ENCODE measurements at regions not wholly inside any gene's neighbourhood (a gene's known extent, or its start where the extent isn't known, plus 50 kb on each side); places are given as distances from the start of the nearest gene placed in this dataset.

DNA sequence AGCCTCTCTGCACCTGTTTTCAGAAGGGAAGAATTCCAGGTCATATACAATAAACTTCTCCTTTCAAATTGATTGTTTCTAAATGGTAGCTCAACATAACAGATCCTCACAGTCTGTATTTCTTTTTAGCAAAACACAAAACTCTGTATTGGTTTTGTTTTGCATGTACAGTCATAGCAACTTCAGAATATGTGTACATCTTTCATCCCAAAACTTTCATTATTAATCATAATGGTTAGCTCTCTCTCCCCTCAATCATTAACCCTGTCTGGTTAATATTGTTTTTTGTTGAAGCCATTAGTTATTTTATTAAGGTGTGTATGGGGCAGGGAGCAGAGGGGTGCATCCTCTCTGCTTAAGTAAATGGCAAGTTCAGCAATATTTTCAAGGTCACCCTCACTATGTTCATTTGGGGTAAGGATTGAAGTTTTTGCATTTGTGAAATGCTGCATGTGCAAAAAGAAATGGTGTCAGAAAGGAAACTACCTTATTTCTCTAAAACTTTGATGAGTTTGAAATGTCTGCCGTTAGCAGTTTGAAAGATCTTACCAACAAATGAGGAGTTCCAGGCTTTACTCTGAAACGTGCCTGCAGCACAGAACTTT, 136.8 kb upstream of the BTBD3 start:
- no peaks in the 10 kb centered on the region for H3K36me3 ChIP-seq (ENCODE audit: control insufficient read depth, insufficient read depth, low read length)
- H3K4me3 ChIP-seq (replicated peaks; ENCODE audit: low read depth, low read length) = no peak overlapping the region
- no peak for DNase-seq (ENCODE audit: extremely low read depth, insufficient read length)
- TF ChIP-seq, protein P1, sequence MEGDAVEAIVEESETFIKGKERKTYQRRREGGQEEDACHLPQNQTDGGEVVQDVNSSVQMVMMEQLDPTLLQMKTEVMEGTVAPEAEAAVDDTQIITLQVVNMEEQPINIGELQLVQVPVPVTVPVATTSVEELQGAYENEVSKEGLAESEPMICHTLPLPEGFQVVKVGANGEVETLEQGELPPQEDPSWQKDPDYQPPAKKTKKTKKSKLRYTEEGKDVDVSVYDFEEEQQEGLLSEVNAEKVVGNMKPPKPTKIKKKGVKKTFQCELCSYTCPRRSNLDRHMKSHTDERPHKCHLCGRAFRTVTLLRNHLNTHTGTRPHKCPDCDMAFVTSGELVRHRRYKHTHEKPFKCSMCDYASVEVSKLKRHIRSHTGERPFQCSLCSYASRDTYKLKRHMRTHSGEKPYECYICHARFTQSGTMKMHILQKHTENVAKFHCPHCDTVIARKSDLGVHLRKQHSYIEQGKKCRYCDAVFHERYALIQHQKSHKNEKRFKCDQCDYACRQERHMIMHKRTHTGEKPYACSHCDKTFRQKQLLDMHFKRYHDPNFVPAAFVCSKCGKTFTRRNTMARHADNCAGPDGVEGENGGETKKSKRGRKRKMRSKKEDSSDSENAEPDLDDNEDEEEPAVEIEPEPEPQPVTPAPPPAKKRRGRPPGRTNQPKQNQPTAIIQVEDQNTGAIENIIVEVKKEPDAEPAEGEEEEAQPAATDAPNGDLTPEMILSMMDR (IDR thresholded peaks at IDR 0.05; ENCODE audit: insufficient read depth, low read length, poor library complexity, severe bottlenecking) = no peak
- H3K27me3 ChIP-seq (replicated peaks; ENCODE audit: control insufficient read depth, insufficient read depth, low read length) = no peaks in the 10 kb centered on the region

DNA sequence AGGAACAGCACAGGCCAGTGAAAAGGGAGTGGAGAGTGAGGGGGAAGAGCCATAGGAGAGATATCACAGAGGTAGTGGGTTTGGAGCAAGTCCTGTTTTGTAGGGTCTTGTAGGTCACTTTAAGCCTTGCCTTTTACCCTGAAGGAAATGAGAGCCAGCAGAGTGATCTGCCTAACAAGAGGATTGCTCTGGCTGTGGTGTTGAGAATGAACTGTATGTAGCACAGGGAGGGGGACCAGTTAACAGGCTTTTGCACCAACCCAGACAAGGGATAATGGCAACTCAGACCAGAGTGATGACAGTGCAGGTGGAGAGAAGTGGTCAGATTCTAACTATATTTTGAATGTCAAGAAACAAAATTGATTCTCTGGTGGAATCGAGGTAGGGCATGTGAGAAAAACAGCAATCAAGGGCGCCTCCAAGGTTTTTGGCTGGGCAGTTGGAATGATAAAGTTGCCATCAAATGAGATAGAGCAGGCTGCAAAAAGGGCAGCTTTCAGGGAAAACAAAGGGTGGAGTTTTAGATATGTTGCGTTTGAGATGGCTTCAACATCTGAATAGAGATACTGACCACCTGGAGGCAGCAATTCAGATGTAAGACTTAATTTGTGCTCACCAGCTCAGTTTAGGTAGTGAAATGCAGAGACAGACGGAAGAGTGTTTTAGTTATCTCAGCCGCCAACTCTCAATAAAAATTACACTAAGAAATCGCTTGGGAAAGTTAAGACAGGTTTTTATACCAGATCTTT, 134.4 kb upstream of the BTBD3 start:
- no peak overlapping the region for H3K4me3 ChIP-seq (replicated peaks; ENCODE audit: low read depth, low read length)
- no peak for DNase-seq (ENCODE audit: extremely low read depth, insufficient read length)
- no peaks in the 10 kb centered on the region for H3K36me3 ChIP-seq (ENCODE audit: control insufficient read depth, insufficient read depth, low read length)
- TF ChIP-seq, protein P1 (IDR thresholded peaks at IDR 0.05; ENCODE audit: insufficient read depth, low read length, poor library complexity, severe bottlenecking) = no peak
- no peaks in the 10 kb centered on the region for H3K27me3 ChIP-seq (replicated peaks; ENCODE audit: control insufficient read depth, insufficient read depth, low read length)

DNA sequence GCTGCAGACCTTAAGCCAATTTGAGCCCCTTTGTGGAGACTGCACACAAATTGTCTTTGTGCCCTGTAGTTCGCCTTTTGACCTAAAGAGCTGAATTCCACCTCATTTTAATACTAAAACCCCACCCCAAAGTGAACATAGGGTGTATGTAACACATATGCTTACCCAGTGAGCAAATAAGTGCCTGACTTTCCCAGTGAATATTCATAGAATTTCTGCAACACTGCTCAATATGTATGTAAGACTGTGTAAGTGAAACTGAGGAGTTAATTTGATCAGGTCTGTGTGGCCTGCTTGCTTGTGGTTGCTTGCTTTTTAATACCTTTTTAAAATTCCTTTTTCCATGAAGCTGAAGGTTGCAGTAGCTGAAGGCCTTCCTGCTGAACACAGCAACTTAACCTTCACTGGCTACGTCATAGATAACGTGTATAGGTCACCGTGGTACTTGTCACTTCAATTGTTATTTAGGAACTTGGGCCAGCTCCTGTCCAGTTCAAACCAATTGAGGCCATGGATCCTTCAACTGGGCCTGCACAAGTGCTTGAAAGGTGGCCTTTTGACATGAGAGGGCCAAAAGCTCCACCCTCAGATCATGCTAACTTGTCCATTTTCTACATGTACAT, 131.7 kb upstream of the BTBD3 start:
- no peak overlapping the region for H3K4me3 ChIP-seq (replicated peaks; ENCODE audit: low read depth, low read length)
- no peaks in the 10 kb centered on the region for H3K36me3 ChIP-seq (ENCODE audit: control insufficient read depth, insufficient read depth, low read length)
- TF ChIP-seq, protein P1 (IDR thresholded peaks at IDR 0.05; ENCODE audit: insufficient read depth, low read length, poor library complexity, severe bottlenecking) = no peak
- H3K27me3 ChIP-seq (replicated peaks; ENCODE audit: control insufficient read depth, insufficient read depth, low read length) = no peaks in the 10 kb centered on the region
- DNase-seq (ENCODE audit: extremely low read depth, insufficient read length) = no peak

DNA sequence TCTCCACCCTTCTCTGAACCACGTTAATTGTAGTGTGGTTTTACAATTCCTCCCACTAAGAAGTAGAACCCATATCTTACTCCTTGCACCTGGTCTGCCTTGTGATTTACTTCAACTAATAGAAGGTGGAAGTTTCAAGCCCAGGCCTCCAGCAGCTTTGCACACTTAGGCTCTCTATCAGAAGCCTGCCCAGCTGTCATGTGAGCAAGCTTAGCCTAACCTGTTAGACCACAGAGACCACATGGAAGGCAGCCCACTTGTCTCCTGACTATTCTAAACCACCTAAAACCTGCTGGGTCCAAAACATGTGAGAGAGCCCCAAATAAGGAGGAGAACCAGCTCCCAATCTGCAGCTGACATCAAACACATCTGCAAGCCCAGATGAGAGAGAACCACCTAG, 127.6 kb upstream of the BTBD3 start:
- no peak overlapping the region for H3K4me3 ChIP-seq (replicated peaks; ENCODE audit: low read depth, low read length)
- no peaks in the 10 kb centered on the region for H3K27me3 ChIP-seq (replicated peaks; ENCODE audit: control insufficient read depth, insufficient read depth, low read length)
- TF ChIP-seq, protein P1 (IDR thresholded peaks at IDR 0.05; ENCODE audit: insufficient read depth, low read length, poor library complexity, severe bottlenecking) = no peak
- no peaks in the 10 kb centered on the region for H3K36me3 ChIP-seq (ENCODE audit: control insufficient read depth, insufficient read depth, low read length)
- DNase-seq (ENCODE audit: extremely low read depth, insufficient read length) = no peak

DNA sequence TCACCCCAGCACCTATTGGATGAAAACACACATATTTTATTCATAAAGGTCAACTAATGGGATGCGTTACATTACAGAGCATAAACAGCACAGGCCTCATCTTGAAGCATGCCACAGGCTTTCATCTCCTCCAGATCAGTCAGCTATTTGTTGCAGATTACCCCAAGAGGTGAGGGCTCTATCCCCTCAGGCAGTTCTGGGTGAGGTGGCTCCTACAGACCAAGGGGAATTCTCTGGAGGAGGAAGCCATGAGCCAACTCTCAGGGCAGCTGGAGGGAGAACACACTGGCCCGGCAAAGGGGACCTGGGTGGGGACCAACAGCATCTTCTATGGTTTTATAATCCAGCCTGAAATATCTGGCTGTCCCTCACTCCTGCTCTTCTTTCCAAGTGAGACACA, 126.4 kb upstream of the BTBD3 start:
- no peak for DNase-seq (ENCODE audit: extremely low read depth, insufficient read length)
- TF ChIP-seq, protein P1 (IDR thresholded peaks at IDR 0.05; ENCODE audit: insufficient read depth, low read length, poor library complexity, severe bottlenecking) = no peak
- no peaks in the 10 kb centered on the region for H3K27me3 ChIP-seq (replicated peaks; ENCODE audit: control insufficient read depth, insufficient read depth, low read length)
- H3K36me3 ChIP-seq (ENCODE audit: control insufficient read depth, insufficient read depth, low read length) = no peaks in the 10 kb centered on the region
- H3K4me3 ChIP-seq (replicated peaks; ENCODE audit: low read depth, low read length) = no peak overlapping the region
